Esophagus squamous epithelium (tissue), 4 donors: ENCODE measurements at regions not wholly inside any gene's neighbourhood (a gene's known extent, or its start where the extent isn't known, plus 50 kb on each side); places are given as distances from the start of the nearest gene placed in this dataset.

Experiments used
- POLR2A ChIP-seq, 4 donors: fragments of 450-650 bp; IDR thresholded peaks; one replicate each; pipeline ENCODE4 v1.6.1; 2017; ENCODE audit warnings: antibody characterized with exemption in 4 of 4, mild to moderate bottlenecking in 4 of 4, moderate library complexity in 3 of 4
- TF ChIP-seq, protein P1 (sequence below), 6 experiments: fragments of 450-650 bp in 4 of 6; fragments of 200-600 bp in 2 of 6; sonication (generic) in 2 of 6; IDR thresholded peaks; one replicate each; pipeline ENCODE4 v1.5.1; 2016 to 2019; ENCODE audit warnings: antibody characterized with exemption in 6 of 6, mild to moderate bottlenecking in 4 of 6, moderate library complexity in 4 of 6

DNA sequence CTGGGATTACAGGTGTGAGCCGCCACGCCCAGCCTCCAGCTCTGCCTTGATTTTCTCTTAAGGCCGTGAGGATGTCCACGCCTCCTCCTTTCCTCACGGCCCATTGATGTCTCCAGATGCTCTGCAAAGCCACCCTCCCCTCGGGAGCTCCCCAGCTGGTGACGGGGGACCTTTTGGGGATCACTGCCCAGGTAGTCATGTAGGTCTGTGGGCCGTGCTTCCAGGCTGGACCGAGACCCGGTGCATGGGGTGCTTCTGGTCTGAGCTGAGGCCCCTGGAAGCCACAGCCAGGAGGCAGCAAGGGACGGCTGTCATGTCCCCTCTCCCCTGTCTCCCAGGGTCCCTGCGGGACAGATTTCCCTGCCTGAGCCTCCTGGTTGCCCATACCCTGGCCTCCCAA is 277.8 kb downstream of the SEC14L1 start:
- TF ChIP-seq, protein P1, sequence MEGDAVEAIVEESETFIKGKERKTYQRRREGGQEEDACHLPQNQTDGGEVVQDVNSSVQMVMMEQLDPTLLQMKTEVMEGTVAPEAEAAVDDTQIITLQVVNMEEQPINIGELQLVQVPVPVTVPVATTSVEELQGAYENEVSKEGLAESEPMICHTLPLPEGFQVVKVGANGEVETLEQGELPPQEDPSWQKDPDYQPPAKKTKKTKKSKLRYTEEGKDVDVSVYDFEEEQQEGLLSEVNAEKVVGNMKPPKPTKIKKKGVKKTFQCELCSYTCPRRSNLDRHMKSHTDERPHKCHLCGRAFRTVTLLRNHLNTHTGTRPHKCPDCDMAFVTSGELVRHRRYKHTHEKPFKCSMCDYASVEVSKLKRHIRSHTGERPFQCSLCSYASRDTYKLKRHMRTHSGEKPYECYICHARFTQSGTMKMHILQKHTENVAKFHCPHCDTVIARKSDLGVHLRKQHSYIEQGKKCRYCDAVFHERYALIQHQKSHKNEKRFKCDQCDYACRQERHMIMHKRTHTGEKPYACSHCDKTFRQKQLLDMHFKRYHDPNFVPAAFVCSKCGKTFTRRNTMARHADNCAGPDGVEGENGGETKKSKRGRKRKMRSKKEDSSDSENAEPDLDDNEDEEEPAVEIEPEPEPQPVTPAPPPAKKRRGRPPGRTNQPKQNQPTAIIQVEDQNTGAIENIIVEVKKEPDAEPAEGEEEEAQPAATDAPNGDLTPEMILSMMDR (IDR thresholded peaks at IDR 0.05), result no peak
- no peak for TF ChIP-seq POLR2A (IDR thresholded peaks at IDR 0.05)
